IMR-90 (cell line): ENCODE measurements at regions not wholly inside any gene's neighbourhood (a gene's known extent, or its start where the extent isn't known, plus 50 kb on each side); places are given as distances from the start of the nearest gene placed in this dataset.

Experiments used
- ATAC-seq: fragments of 200-7000 bp; cut with Tn5 transposase; 2 replicates; pipeline ENCODE4 v1.9.1; 2020; ENCODE audit warnings: low read depth, mild to moderate bottlenecking, moderate library complexity
- BruUV-seq: library from RNA; stranded (reverse); fragments of 400-500 nt; replicated peaks from 2 replicates; lab custom pipeline; 2021; lab: Mats Ljungman, UMichigan
- CTCF ChIA-PET: fragments of 300-600 bp; formaldehyde crosslinking; extraction: SDS; loops from one replicate; lab custom pipeline; 2021; ENCODE audit warnings: antibody characterized with exemption; lab: Yijun Ruan, JAX
- POLR2A ChIA-PET: fragments of 300-600 bp; sonication (Branson Sonifier 250); formaldehyde crosslinking; loops from one replicate; lab custom pipeline; 2022; ENCODE audit warnings: antibody characterized with exemption; ENCODE audit not compliant: unreplicated experiment; lab: Charles Lee
- DNase-seq: peaks from one replicate; pipeline ENCODE4 v3.0.0; 2013
- H2AFZ ChIP-seq: replicated peaks from 2 replicates; pipeline ENCODE3; 2013; ENCODE audit warnings: low read length, mild to moderate bottlenecking; ENCODE audit not compliant: poor library complexity
- H2AK5ac ChIP-seq: 2 replicates; pipeline ENCODE4 v1.6.1; 2013; ENCODE audit warnings: low read depth, low read length, inconsistent platforms
- H2AK9ac ChIP-seq: replicated peaks from 2 replicates; pipeline ENCODE3; 2013; ENCODE audit warnings: mild to moderate bottlenecking, low read depth, low read length, moderate library complexity; ENCODE audit not compliant: poor library complexity
- H2BK120ac ChIP-seq: 2 replicates; pipeline ENCODE4 v1.6.1; 2013; ENCODE audit warnings: low read depth, low read length, inconsistent platforms
- H2BK15ac ChIP-seq: 3 replicates; pipeline ENCODE4 v1.6.1; 2013; ENCODE audit warnings: low read depth, low read length, inconsistent platforms
- H2BK20ac ChIP-seq: 2 replicates; pipeline ENCODE4 v1.6.1; 2013; ENCODE audit warnings: low read depth, mild to moderate bottlenecking, inconsistent platforms, low read length, moderate library complexity
- H2BK5ac ChIP-seq: 2 replicates; pipeline ENCODE4 v1.6.1; 2013; ENCODE audit warnings: mild to moderate bottlenecking, low read depth, low read length, inconsistent platforms; ENCODE audit not compliant: poor library complexity, severe bottlenecking
- H3K14ac ChIP-seq: replicated peaks from 2 replicates; pipeline ENCODE4 v1.6.1; 2013; ENCODE audit warnings: low read depth, low read length, inconsistent platforms
- H3K18ac ChIP-seq: 2 replicates; pipeline ENCODE4 v1.6.1; 2013; ENCODE audit warnings: low read depth, low read length, control low read depth
- H3K23ac ChIP-seq: 2 replicates; pipeline ENCODE4 v1.6.1; 2013; ENCODE audit warnings: low read depth, low read length, inconsistent platforms
- H3K27ac ChIP-seq: 2 replicates; pipeline ENCODE4 v1.5.1; 2013; ENCODE audit warnings: mild to moderate bottlenecking, control low read depth, low read length; ENCODE audit not compliant: insufficient read depth
- H3K27me3 ChIP-seq: 2 replicates; pipeline ENCODE4 v1.6.1; 2013; ENCODE audit warnings: low read length; ENCODE audit not compliant: control insufficient read depth, insufficient read depth
- H3K36me3 ChIP-seq: 2 replicates; pipeline ENCODE4 v1.6.1; 2013; ENCODE audit warnings: low read length, mixed read lengths; ENCODE audit not compliant: control insufficient read depth, insufficient read depth
- H3K4ac ChIP-seq: 2 replicates; pipeline ENCODE4 v1.6.1; 2013; ENCODE audit warnings: low read depth, low read length, inconsistent platforms
- H3K4me1 ChIP-seq: 2 replicates; pipeline ENCODE4 v1.6.1; 2013; ENCODE audit warnings: low read length, mixed read lengths; ENCODE audit not compliant: control insufficient read depth, insufficient read depth
- H3K4me2 ChIP-seq: 2 replicates; pipeline ENCODE4 v1.6.1; 2013; ENCODE audit warnings: low read depth, mild to moderate bottlenecking, control low read depth, low read length, moderate library complexity
- H3K4me3 ChIP-seq: 2 replicates; pipeline ENCODE4 v1.5.1; 2013; ENCODE audit warnings: low read depth, mild to moderate bottlenecking, control low read depth, low read length, moderate library complexity; ENCODE audit not compliant: insufficient read depth
- H3K56ac ChIP-seq: 2 replicates; pipeline ENCODE4 v1.6.1; 2013; ENCODE audit warnings: low read length, inconsistent platforms; ENCODE audit not compliant: insufficient read depth; ENCODE audit errors: extremely low read depth
- H3K79me1 ChIP-seq, 2 experiments: 2 replicates each; pipeline ENCODE4 v1.6.1; 2013; ENCODE audit warnings: low read length in 2 of 2, inconsistent platforms in 1 of 2, low read depth in 1 of 2
- H3K9ac ChIP-seq: 2 replicates; pipeline ENCODE4 v1.6.1; 2013; ENCODE audit warnings: low read depth, low read length, control low read depth
- H3K9me1 ChIP-seq: 2 replicates; pipeline ENCODE4 v1.6.1; 2013; ENCODE audit warnings: low read length, inconsistent platforms; ENCODE audit not compliant: insufficient read depth
- H3K9me3 ChIP-seq: 2 replicates; pipeline ENCODE4 v1.6.1; 2013; ENCODE audit warnings: low read length; ENCODE audit not compliant: control insufficient read depth, insufficient read depth
- H4K20me1 ChIP-seq: 2 replicates; pipeline ENCODE4 v1.6.1; 2013; ENCODE audit warnings: low read length, inconsistent platforms; ENCODE audit not compliant: insufficient read depth
- H4K5ac ChIP-seq: 2 replicates; pipeline ENCODE4 v1.6.1; 2013; ENCODE audit warnings: mild to moderate bottlenecking, low read depth, low read length, control low read depth
- H4K8ac ChIP-seq, 2 experiments: 2 replicates each; pipeline ENCODE4 v1.6.1; 2013; ENCODE audit warnings: low read depth in 2 of 2, low read length in 2 of 2, control low read depth in 1 of 2, inconsistent platforms in 1 of 2
- H4K91ac ChIP-seq: 2 replicates; pipeline ENCODE4 v1.6.1; 2013; ENCODE audit warnings: low read depth, low read length, inconsistent platforms; ENCODE audit not compliant: insufficient read depth
- BHLHE40 ChIP-seq: fragments of 150-350 bp; IDR thresholded peaks from 2 replicates; pipeline ENCODE4 v1.6.1; 2016; ENCODE audit warnings: mild to moderate bottlenecking, low read depth, low read length
- FOS ChIP-seq: fragments of 150-350 bp; IDR thresholded peaks from 2 replicates; pipeline ENCODE4 v1.6.1; 2016; ENCODE audit warnings: low read depth, low read length
- RAD21 ChIP-seq: IDR thresholded peaks from 2 replicates; pipeline ENCODE4 v1.6.1; 2012; ENCODE audit warnings: low read length, improper control_type of control experiment
- RFX5 ChIP-seq: IDR thresholded peaks from 2 replicates; pipeline ENCODE4 v1.8.0; 2012; ENCODE audit warnings: low read depth, mild to moderate bottlenecking, low read length, moderate library complexity
- SMC3 ChIP-seq: fragments of 150-350 bp; IDR thresholded peaks from 2 replicates; pipeline ENCODE4 v1.6.1; 2016; ENCODE audit warnings: low read depth, mild to moderate bottlenecking, antibody characterized with exemption, low read length, moderate library complexity
- whole genome bisulfite sequencing, 2 experiments: methylation state at CpG; one replicate each; pipeline versions ENCODE4 v1.1.5 to v1.1.7; 2013; ENCODE audit warnings: missing lambda C conversion rate in 2 of 2; ENCODE audit not compliant: insufficient read length in 1 of 2; ENCODE audit errors: extremely low coverage in 2 of 2; 5-methylcytosine and 5-hydroxymethylcytosine counted together
- dilution Hi-C: fragments of 300-500 bp; cut with HindIII; formaldehyde crosslinking; loops from one replicate; pipeline ENCODE4 v1.14.3; 2018; ENCODE audit warnings: low sequenced_read_pairs; ENCODE audit not compliant: unreplicated experiment
- in situ Hi-C: fragments of 300-500 bp; cut with MboI; formaldehyde crosslinking; loops from 3 replicates; pipeline ENCODE4 v1.14.3; 2019; ENCODE audit warnings: low sequenced_read_pairs, inconsistent platforms, mixed read lengths
- intact Hi-C: fragments of 100-400 bp; cut with micrococcal nuclease; formaldehyde crosslinking; loops from 2 replicates; pipeline ENCODE4 v1.10.0; 2022

DNA sequence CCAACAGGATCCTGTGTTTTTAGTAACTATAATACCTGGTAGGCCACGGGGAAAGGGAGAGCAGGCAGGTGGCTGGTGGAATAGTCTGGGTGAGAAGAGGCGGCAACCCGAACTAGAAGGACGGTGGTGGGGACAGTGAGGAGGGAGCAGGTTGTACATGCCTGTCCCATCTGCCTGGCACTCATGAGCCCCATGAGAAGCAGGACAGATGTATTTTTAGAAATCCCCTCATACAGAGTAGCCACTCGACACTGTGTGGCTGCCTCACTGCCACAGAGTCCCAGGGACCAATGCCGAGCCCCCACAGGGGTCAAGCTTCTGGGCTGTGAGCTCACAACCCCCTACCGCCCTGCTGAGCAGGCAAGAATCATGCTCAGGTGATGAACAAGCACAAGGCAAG lies 136.6 kb downstream of the SEC61B start:
- TF ChIP-seq BHLHE40, result no peak
- no peak for TF ChIP-seq SMC3
- TF ChIP-seq RFX5, result no peak
- no peak for TF ChIP-seq RAD21
- no peak for TF ChIP-seq FOS
- Histone ChIP-seq H4K91ac (no peak overlapping the region), H3K79me1 (no peaks in the 10 kb centered on the region; a peak in 1 of 4 replicates), H2BK15ac (no peak overlapping the region), H2AFZ (no peak overlapping the region), H4K20me1 (no peaks in the 10 kb centered on the region), H2AK9ac (no peak overlapping the region), H3K23ac (no peak overlapping the region), H3K18ac (no peak overlapping the region), H2BK120ac (no peak overlapping the region), H3K4me3 (no peak overlapping the region), H3K14ac (no peak overlapping the region), H3K9ac (no peak overlapping the region), H3K27me3 (peaks cover 11% of the 10 kb centered on the region), H2AK5ac (peak overlapping the region; percentile 4; the same call in 1 of the 2 replicates), H3K36me3 (no peaks in the 10 kb centered on the region), H3K4me1 (peaks cover 10% of the 10 kb centered on the region), H4K5ac (no peak overlapping the region), H2BK20ac (no peak overlapping the region), H3K9me3 (no peaks in the 10 kb centered on the region), H3K56ac (no peak overlapping the region), H3K4me2 (no peak overlapping the region), H3K4ac (no peak overlapping the region), H2BK5ac (no peak overlapping the region), H3K27ac (no peak overlapping the region), H4K8ac (no peak overlapping the region), H3K9me1 (peaks cover 7% of the 10 kb centered on the region)
- POLR2A ChIA-PET, result no interaction called here
- CTCF ChIA-PET, result no interaction called here
- BruUV-seq, result no TSS peak
- dilution Hi-C loops (no loop called here), intact Hi-C loops (no loop called here), in situ Hi-C loops (no loop called here)
- ATAC-seq, result no peak
- DNase-seq, result no peak
- WGBS, 2 experiments, result 100% methylated on average over 1 of the region's 7 CpGs; no CpG with 5 or more reads in 1 of the 2 experiments
